CD8-positive, alpha-beta memory T cell (primary cell): ENCODE measurements at regions not wholly inside any gene's neighbourhood (a gene's known extent, or its start where the extent isn't known, plus 50 kb on each side); places are given as distances from the start of the nearest gene placed in this dataset.

Experiments used
- CTCF ChIA-PET: fragments of 350-600 bp; sonication (Branson Sonifier 250); formaldehyde crosslinking; loops from one replicate; lab custom pipeline; 2021; ENCODE audit warnings: antibody characterized with exemption; lab: Charles Lee
- POLR2A ChIA-PET: fragments of 350-600 bp; sonication (Branson Sonifier 250); formaldehyde crosslinking; loops from one replicate; lab custom pipeline; 2021; ENCODE audit warnings: antibody characterized with exemption; lab: Charles Lee
- DNase-seq, 5 donors: peaks; one replicate each; pipeline versions ENCODE4 v3.0.0 to v3.0.0-alpha.2; 2020 to 2022; ENCODE audit warnings: mixed read lengths in 1 of 5
- H3K27ac ChIP-seq: one replicate; pipeline ENCODE4 v1.7.0; 2013; ENCODE audit warnings: low read depth, mild to moderate bottlenecking, low read length, moderate library complexity
- H3K27me3 ChIP-seq: 2 replicates; pipeline ENCODE4 v1.7.0; 2013; ENCODE audit warnings: low read length, mild to moderate bottlenecking; ENCODE audit not compliant: insufficient read depth, poor library complexity, severe bottlenecking
- H3K36me3 ChIP-seq: 2 replicates; pipeline ENCODE4 v1.7.0; 2013; ENCODE audit warnings: mild to moderate bottlenecking, low read length, moderate library complexity; ENCODE audit not compliant: insufficient read depth
- H3K4me1 ChIP-seq: 2 replicates; pipeline ENCODE4 v1.7.0; 2013; ENCODE audit warnings: mild to moderate bottlenecking, low read length, moderate library complexity; ENCODE audit not compliant: insufficient read depth
- H3K4me3 ChIP-seq: 2 replicates; pipeline ENCODE4 v1.7.0; 2013; ENCODE audit warnings: mild to moderate bottlenecking, low read length
- H3K9me3 ChIP-seq: 2 replicates; pipeline ENCODE4 v1.7.0; 2013; ENCODE audit warnings: mild to moderate bottlenecking, low read length
- H3K27ac Mint-ChIP-seq, 8 donors: one replicate each; pipeline ENCODE4 v1.8.0; 2020 to 2021; ENCODE audit warnings: mixed read lengths in 8 of 8, mild to moderate bottlenecking in 6 of 8, inconsistent platforms in 3 of 8, moderate library complexity in 3 of 8
- H3K27me3 Mint-ChIP-seq, 2 donors: one replicate each; pipeline ENCODE4 v1.8.0; 2020 to 2021; ENCODE audit warnings: mixed read lengths in 2 of 2, mild to moderate bottlenecking in 1 of 2, moderate library complexity in 1 of 2
- H3K36me3 Mint-ChIP-seq, 3 donors: one replicate each; pipeline ENCODE4 v1.8.0; 2020 to 2021; ENCODE audit warnings: mixed read lengths in 3 of 3, inconsistent platforms in 1 of 3, mild to moderate bottlenecking in 1 of 3
- H3K4me1 Mint-ChIP-seq, 3 donors: one replicate each; pipeline ENCODE4 v1.8.0; 2020 to 2021; ENCODE audit warnings: mixed read lengths in 3 of 3, inconsistent platforms in 1 of 3, mild to moderate bottlenecking in 1 of 3
- H3K4me3 Mint-ChIP-seq, 7 donors: one replicate each; pipeline ENCODE4 v1.8.0; 2020 to 2021; ENCODE audit warnings: mixed read lengths in 7 of 7, mild to moderate bottlenecking in 6 of 7, moderate library complexity in 4 of 7, inconsistent platforms in 2 of 7
- H3K9me3 Mint-ChIP-seq, 5 donors: one replicate each; pipeline ENCODE4 v1.8.0; 2020 to 2022; ENCODE audit warnings: mixed read lengths in 5 of 5, mild to moderate bottlenecking in 3 of 5, moderate library complexity in 2 of 5, inconsistent platforms in 1 of 5

DNA sequence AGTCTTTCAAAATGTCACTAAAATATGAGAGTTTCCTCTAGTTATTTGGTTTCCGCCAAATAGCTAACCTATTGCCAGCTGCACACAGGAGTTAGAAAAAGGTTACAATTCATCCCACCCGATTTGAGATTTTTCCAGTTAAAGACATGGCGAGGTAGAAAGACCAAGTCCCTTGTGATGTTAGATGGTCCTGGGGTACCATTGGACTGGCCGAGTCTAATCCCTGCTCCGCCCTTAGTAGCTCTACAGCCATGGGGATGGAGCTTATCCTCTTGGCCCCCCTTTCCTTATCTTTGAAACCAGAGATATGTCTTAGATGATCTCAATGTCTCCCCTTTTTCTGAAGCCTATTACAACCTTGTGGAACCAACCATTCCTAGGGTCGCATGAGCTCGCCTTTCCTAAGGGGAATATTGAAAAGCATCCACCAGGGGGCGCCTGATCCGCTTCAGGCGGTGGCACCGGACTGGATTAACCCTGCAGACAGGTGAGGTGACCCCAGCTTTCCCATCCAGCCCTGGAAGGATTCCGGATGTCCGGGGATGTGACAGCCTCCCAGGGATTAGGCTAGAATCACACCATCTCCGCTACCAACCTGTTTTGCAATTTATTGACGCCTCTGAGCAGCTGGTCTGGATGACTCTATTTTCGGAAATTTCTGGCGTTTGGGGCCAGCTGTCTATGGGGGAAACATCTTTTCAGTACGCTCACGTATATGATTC, 68.3 kb upstream of the SIM2 start:
- ChIA-PET POLR2A (no interaction called here), CTCF (interaction anchor here (0.8 to 2.2 kb wide), 11 partner anchors 9 to 616 kb away, joined by 3 to 11 read pairs (median 4); no protein-coding TSS in a partner anchor)
- H3K27ac Mint-ChIP-seq, result no peak overlapping the region
- H3K36me3 Mint-ChIP-seq, result no peaks in the 10 kb centered on the region
- H3K27me3 Mint-ChIP-seq, result peaks cover 4 to 34% of the 10 kb centered on the region in 2 donors
- no peaks in the 10 kb centered on the region for H3K4me1 ChIP-seq
- no peak overlapping the region for H3K27ac ChIP-seq
- no peak overlapping the region for H3K4me3 ChIP-seq
- no peaks in the 10 kb centered on the region for H3K4me1 Mint-ChIP-seq
- H3K9me3 ChIP-seq, result no peaks in the 10 kb centered on the region
- no peaks in the 10 kb centered on the region for H3K27me3 ChIP-seq
- DNase-seq, result peak; percentile 32 to 58 (median 36)
- H3K36me3 ChIP-seq, result no peaks in the 10 kb centered on the region
- H3K9me3 Mint-ChIP-seq, result peaks cover 0 to 4% (median 0%) of the 10 kb centered on the region in 5 donors
- H3K4me3 Mint-ChIP-seq, result no peak overlapping the region

DNA sequence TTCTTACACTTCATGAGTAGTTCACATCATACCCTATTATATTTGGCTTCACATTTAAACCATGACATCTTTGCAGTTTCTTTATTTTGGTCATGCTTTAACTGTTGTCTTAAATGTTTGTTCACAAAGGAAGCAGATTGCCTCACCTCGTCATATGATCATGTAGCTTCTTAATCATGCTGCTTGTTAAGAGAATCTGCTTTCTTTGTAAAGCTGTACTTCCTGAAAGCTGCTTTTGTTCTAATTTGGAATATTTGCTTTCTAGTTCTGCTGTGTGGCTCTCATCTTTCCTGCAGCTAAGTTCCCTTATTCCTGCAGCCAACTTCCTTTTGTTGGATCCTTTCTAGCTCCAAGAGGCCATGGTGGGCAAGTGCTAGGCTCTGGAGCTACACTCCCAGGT, 62.9 kb upstream of the SIM2 start:
- no peaks in the 10 kb centered on the region for H3K4me1 ChIP-seq
- CTCF ChIA-PET, result no interaction called here
- no peaks in the 10 kb centered on the region for H3K36me3 Mint-ChIP-seq
- H3K4me1 Mint-ChIP-seq, result no peaks in the 10 kb centered on the region
- H3K36me3 ChIP-seq, result no peaks in the 10 kb centered on the region
- H3K27me3 Mint-ChIP-seq, result peaks cover 6 to 30% of the 10 kb centered on the region in 2 donors
- H3K9me3 ChIP-seq, result no peaks in the 10 kb centered on the region
- H3K9me3 Mint-ChIP-seq, result peaks cover 2 to 16% (median 10%) of the 10 kb centered on the region in 5 donors
- no peak overlapping the region for H3K27ac ChIP-seq
- DNase-seq, result no peak
- H3K27me3 ChIP-seq, result no peaks in the 10 kb centered on the region
- no peak overlapping the region for H3K27ac Mint-ChIP-seq
- POLR2A ChIA-PET, result no interaction called here
- no peak overlapping the region for H3K4me3 Mint-ChIP-seq
- no peak overlapping the region for H3K4me3 ChIP-seq

GRCh38 chr21:36636439-36636838, 62.5 kb upstream of the SIM2 start:
- H3K9me3 Mint-ChIP-seq, result peaks cover 2 to 16% (median 10%) of the 10 kb centered on the region in 5 donors
- DNase-seq, result no peak
- H3K27ac ChIP-seq, result no peak overlapping the region
- no peak overlapping the region for H3K27ac Mint-ChIP-seq
- ChIA-PET CTCF (no interaction called here), POLR2A (no interaction called here)
- peaks cover 6 to 30% of the 10 kb centered on the region in 2 donors for H3K27me3 Mint-ChIP-seq
- no peaks in the 10 kb centered on the region for H3K27me3 ChIP-seq
- no peak overlapping the region for H3K4me3 ChIP-seq
- H3K9me3 ChIP-seq, result no peaks in the 10 kb centered on the region
- no peaks in the 10 kb centered on the region for H3K36me3 ChIP-seq
- no peaks in the 10 kb centered on the region for H3K36me3 Mint-ChIP-seq
- H3K4me1 Mint-ChIP-seq, result no peaks in the 10 kb centered on the region
- no peak overlapping the region for H3K4me3 Mint-ChIP-seq
- no peaks in the 10 kb centered on the region for H3K4me1 ChIP-seq

DNA sequence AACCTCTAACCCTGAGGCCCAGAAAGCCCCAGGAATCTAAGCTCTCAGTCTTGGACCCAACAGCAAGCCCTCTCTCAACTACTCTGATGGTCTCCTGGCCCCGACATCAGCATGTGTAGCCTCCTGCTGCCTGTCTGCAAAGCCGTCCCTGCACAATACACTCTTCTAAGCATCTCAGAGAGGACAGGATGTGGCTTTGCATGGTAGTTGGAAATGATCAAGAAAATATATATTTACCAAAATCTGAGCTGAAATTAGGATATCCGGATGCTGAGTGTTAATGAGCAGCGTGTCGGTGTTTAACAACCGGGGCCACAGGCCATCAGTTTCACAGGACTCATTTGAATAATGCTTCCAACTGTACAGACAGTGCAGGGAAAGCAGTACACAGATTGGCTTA, 59.1 kb upstream of the SIM2 start:
- Mint-ChIP-seq H3K4me1 (no peaks in the 10 kb centered on the region), H3K4me3 (no peak overlapping the region), H3K27ac (no peak overlapping the region), H3K36me3 (no peaks in the 10 kb centered on the region), H3K9me3 (peaks cover 2 to 12% (median 10%) of the 10 kb centered on the region in 5 donors), H3K27me3 (peaks cover 9 to 32% of the 10 kb centered on the region in 2 donors)
- ChIA-PET CTCF (interaction anchor here (1.4 kb wide), 1 partner anchor 9 kb away, joined by 4 read pairs; no protein-coding TSS in a partner anchor), POLR2A (no interaction called here)
- Histone ChIP-seq H3K27ac (no peak overlapping the region), H3K27me3 (no peaks in the 10 kb centered on the region), H3K4me1 (no peaks in the 10 kb centered on the region), H3K4me3 (no peak overlapping the region), H3K36me3 (no peaks in the 10 kb centered on the region), H3K9me3 (no peaks in the 10 kb centered on the region)
- no peak for DNase-seq

DNA sequence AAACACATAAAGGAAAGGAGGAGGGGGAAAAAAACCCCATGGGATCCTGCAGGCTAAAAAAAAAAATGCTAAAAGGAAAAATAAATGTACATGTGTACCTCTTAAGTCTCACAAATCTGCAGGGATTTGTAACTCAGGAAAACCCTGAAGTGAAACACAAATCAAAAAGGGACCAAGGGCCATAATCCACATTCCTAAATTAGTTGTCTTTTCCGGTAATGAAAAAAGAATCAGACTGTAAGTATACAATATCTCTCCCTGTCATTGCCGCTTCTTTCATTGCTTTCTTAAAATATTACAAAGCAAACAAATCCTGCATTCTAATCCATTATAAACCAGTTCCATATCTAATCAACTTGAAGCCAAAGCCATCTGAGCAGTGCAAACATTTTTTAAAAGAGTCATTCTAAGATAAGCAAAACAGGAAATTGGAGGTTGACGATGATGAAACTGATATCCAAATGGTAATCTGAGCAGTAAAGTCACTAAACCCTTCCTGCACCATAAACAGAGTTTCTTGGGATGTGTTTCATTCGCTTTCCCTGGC, 58.7 kb upstream of the SIM2 start:
- H3K36me3 ChIP-seq, result no peaks in the 10 kb centered on the region
- no peaks in the 10 kb centered on the region for H3K27me3 ChIP-seq
- Mint-ChIP-seq H3K4me1 (no peaks in the 10 kb centered on the region), H3K27me3 (peaks cover 9 to 33% of the 10 kb centered on the region in 2 donors), H3K4me3 (no peak overlapping the region), H3K36me3 (no peaks in the 10 kb centered on the region), H3K9me3 (peaks cover 2 to 12% (median 10%) of the 10 kb centered on the region in 5 donors), H3K27ac (no peak overlapping the region)
- no peak overlapping the region for H3K4me3 ChIP-seq
- no peak overlapping the region for H3K27ac ChIP-seq
- no peak for DNase-seq
- H3K9me3 ChIP-seq, result no peaks in the 10 kb centered on the region
- no peaks in the 10 kb centered on the region for H3K4me1 ChIP-seq
- ChIA-PET CTCF (interaction anchor here (1.4 to 2.6 kb wide), 2 partner anchors 9 to 10 kb away, joined by 4 to 10 read pairs; no protein-coding TSS in a partner anchor), POLR2A (no interaction called here)

DNA sequence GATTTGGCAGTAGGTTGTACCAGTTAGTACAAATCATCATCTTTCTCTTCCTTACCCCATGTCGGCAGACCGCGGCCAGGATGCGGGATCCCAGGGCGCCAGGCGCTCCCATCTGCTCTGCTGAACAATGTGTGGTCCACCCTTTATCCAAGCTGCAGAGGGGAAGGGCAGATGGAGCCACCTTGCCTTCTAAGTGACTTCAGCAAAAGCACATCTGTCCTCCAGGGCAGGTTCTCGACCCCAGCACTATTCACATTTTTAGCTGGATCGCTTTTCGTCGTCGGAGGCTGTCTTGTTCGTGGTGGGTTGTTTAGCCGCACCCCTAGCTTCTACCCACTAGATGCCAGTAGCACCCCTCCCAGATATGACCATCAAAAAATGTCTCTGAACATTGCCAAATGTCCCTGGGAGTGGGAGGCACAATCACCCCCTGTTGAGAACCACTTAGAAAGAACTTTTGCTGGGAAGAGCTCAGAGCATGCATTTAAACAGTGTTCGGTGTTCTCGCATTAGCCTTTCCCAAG, 58.1 kb upstream of the SIM2 start:
- ChIA-PET CTCF (interaction anchor here (2.6 kb wide), 1 partner anchor 10 kb away, joined by 10 read pairs; no protein-coding TSS in a partner anchor), POLR2A (no interaction called here)
- Mint-ChIP-seq H3K36me3 (no peaks in the 10 kb centered on the region), H3K4me3 (no peak overlapping the region), H3K27me3 (peaks cover 9 to 33% of the 10 kb centered on the region in 2 donors), H3K27ac (no peak overlapping the region), H3K4me1 (no peaks in the 10 kb centered on the region), H3K9me3 (peaks cover 4 to 12% (median 10%) of the 10 kb centered on the region in 5 donors)
- Histone ChIP-seq H3K4me1 (no peaks in the 10 kb centered on the region), H3K9me3 (no peaks in the 10 kb centered on the region), H3K36me3 (no peaks in the 10 kb centered on the region), H3K27ac (no peak overlapping the region), H3K27me3 (no peaks in the 10 kb centered on the region), H3K4me3 (no peak overlapping the region)
- DNase-seq, result no peak

DNA sequence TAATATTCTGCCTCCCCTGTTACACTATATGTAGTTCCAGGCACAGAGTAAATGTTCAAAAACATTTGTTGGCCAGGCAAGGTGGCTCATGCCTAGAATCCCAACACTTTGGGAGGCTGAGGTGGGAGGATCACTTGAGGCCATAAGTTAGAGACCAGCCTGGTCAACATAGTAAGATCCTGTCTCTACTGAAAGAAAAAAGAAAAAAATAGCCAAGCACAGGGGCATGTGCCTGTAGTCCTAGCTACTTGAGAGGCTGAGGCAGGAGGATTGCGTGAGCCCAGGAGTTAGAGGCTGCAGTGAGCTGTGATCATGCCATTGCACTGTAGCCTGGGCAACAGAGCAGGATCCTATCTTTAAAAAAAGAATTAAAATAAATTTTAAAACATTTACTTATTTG, 57.6 kb upstream of the SIM2 start:
- H3K36me3 Mint-ChIP-seq, result no peaks in the 10 kb centered on the region

DNA sequence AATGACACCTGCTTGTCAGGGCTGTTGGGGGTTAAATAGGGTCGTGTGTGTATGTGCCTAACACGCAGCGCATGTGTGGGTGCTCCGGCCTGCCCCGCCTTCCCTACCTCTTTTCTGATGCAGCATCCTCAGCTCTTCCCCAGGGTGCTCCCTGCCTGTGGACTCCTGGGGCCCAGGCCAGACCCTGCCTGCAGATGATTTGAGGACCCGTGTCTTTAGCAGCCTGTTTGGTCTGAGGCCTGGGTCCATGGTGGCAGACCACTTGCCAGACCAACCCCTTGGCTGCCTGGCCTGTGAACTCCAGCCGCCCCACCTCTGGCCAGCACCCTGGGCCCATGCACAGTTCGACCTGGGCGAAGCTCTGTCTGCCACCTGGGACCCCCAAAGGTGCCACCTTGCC, 57.0 kb upstream of the SIM2 start:
- H3K4me1 ChIP-seq, result no peaks in the 10 kb centered on the region
- Mint-ChIP-seq H3K4me3 (no peak overlapping the region), H3K4me1 (no peaks in the 10 kb centered on the region), H3K27me3 (peaks cover 9 to 37% of the 10 kb centered on the region in 2 donors), H3K9me3 (peaks cover 0 to 6% (median 3%) of the 10 kb centered on the region in 5 donors), H3K27ac (no peak overlapping the region), H3K36me3 (no peaks in the 10 kb centered on the region)
- H3K4me3 ChIP-seq, result no peak overlapping the region
- POLR2A ChIA-PET, result no interaction called here
- CTCF ChIA-PET, result interaction anchor here (2.6 kb wide), 1 partner anchor 11 kb away, joined by 10 read pairs; no protein-coding TSS in a partner anchor
- no peaks in the 10 kb centered on the region for H3K27me3 ChIP-seq
- H3K27ac ChIP-seq, result no peak overlapping the region
- H3K9me3 ChIP-seq, result no peaks in the 10 kb centered on the region
- DNase-seq, result no peak
- no peaks in the 10 kb centered on the region for H3K36me3 ChIP-seq

More for the DNA sequence above, 57.6 kb upstream of the SIM2 start:
- H3K4me1 ChIP-seq, result no peaks in the 10 kb centered on the region
- peaks cover 9 to 33% of the 10 kb centered on the region in 2 donors for H3K27me3 Mint-ChIP-seq
- H3K27me3 ChIP-seq, result no peaks in the 10 kb centered on the region
- ChIA-PET CTCF (interaction anchor here (2.6 kb wide), 1 partner anchor 11 kb away, joined by 10 read pairs; no protein-coding TSS in a partner anchor), POLR2A (no interaction called here)
- H3K9me3 ChIP-seq, result no peaks in the 10 kb centered on the region
- H3K4me3 Mint-ChIP-seq, result no peak overlapping the region
- H3K27ac Mint-ChIP-seq, result no peak overlapping the region
- no peak for DNase-seq
- H3K27ac ChIP-seq, result no peak overlapping the region
- peaks cover 4 to 11% (median 7%) of the 10 kb centered on the region in 5 donors for H3K9me3 Mint-ChIP-seq
- no peaks in the 10 kb centered on the region for H3K36me3 ChIP-seq
- no peaks in the 10 kb centered on the region for H3K4me1 Mint-ChIP-seq
- no peak overlapping the region for H3K4me3 ChIP-seq
